ENCODE measurements at regions not wholly inside any gene's neighbourhood (a gene's known extent, or its start where the extent isn't known, plus 50 kb on each side); places are given as distances from the start of the nearest gene placed in this dataset.
A peak's percentile ranks its signal among the peaks of the same experiment; 100 is the strongest.

DNA sequence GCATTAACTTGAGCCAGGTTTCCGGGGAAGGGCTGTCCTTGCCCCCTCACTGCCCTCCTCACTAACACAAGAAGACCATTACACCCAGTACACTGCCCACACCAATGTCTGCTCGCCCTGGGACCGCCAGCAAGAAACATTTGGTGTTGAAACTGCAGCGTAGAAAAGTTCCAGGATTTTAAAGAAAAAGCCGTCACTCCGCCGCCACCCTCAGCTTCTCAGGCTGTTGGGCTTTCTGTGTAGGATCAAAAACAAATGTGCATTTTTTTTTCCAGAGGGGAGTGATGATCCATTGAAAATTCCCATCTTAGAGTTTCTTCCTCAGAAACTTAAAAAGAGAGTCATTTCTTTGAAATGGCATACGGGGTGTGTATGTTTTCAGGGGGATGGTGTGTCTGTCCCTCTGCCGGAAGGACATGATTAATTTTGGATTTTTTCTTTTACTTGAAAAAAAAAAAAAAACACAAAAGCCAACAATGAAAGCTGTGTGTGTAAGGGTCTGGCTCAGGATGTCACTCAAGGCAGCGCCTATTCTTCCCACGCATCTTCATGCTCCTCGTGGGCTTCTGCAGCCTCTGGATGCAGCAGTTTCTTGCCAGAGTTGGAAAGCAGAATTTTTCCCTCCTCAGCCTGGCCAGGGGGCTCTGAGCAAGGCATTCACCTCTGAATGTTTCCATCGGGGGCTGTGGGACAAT lies 184.9 kb downstream of the GLI2 start:
- DNase-seq (ENCODE audit: low read depth, low spot score) = no peak
- POLR2A ChIA-PET = interaction anchor here (0.9 kb wide), 1 partner anchor 95 kb away, joined by 3 read pairs; no protein-coding TSS in a partner anchor
- Histone ChIP-seq H3K4me3 (ENCODE audit: low read depth, low read length) (no peak overlapping the region), H3K27ac (ENCODE audit: low read depth, low read length) (peak overlapping the region; percentile 86), H3K27me3 (ENCODE audit: control insufficient read depth, insufficient read depth, low read length) (no peaks in the 10 kb centered on the region), H3K9me3 (ENCODE audit: control insufficient read depth, insufficient read depth, low read length) (no peaks in the 10 kb centered on the region)
- CTCF ChIA-PET = interaction anchor here (0.6 to 1.0 kb wide), 3 partner anchors 20 to 185 kb away, joined by 3 to 4 read pairs (median 4); partner anchors contain the start of gene GLI2
- TF ChIP-seq, protein P1, sequence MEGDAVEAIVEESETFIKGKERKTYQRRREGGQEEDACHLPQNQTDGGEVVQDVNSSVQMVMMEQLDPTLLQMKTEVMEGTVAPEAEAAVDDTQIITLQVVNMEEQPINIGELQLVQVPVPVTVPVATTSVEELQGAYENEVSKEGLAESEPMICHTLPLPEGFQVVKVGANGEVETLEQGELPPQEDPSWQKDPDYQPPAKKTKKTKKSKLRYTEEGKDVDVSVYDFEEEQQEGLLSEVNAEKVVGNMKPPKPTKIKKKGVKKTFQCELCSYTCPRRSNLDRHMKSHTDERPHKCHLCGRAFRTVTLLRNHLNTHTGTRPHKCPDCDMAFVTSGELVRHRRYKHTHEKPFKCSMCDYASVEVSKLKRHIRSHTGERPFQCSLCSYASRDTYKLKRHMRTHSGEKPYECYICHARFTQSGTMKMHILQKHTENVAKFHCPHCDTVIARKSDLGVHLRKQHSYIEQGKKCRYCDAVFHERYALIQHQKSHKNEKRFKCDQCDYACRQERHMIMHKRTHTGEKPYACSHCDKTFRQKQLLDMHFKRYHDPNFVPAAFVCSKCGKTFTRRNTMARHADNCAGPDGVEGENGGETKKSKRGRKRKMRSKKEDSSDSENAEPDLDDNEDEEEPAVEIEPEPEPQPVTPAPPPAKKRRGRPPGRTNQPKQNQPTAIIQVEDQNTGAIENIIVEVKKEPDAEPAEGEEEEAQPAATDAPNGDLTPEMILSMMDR (IDR thresholded peaks at IDR 0.05; ENCODE audit: low read depth, low read length) = no peak

- TF ChIP-seq, protein P1 (IDR thresholded peaks at IDR 0.05; ENCODE audit: low read depth, low read length) = no peak
- H3K9me3 ChIP-seq (ENCODE audit: control insufficient read depth, insufficient read depth, low read length) = no peaks in the 10 kb centered on the region
- DNase-seq (ENCODE audit: low read depth, low spot score) = no peak
- H3K4me3 ChIP-seq (ENCODE audit: low read depth, low read length) = no peak overlapping the region
- H3K27me3 ChIP-seq (ENCODE audit: control insufficient read depth, insufficient read depth, low read length) = no peaks in the 10 kb centered on the region
- no peak overlapping the region for H3K27ac ChIP-seq (ENCODE audit: low read depth, low read length)
- ChIA-PET POLR2A (no interaction called here), CTCF (interaction anchor here (0.6 to 1.0 kb wide), 2 partner anchors 54 to 185 kb away, joined by 3 read pairs; partner anchors contain the start of gene GLI2)
Observed at GRCh38 chr2:120921457-120921856, 185.8 kb downstream of the GLI2 start.

- Histone ChIP-seq H3K4me3 (ENCODE audit: low read depth, low read length) (no peak overlapping the region), H3K9me3 (ENCODE audit: control insufficient read depth, insufficient read depth, low read length) (no peaks in the 10 kb centered on the region; the same call in 1 of the 2 replicates), H3K27ac (ENCODE audit: low read depth, low read length) (no peak overlapping the region), H3K27me3 (ENCODE audit: control insufficient read depth, insufficient read depth, low read length) (no peaks in the 10 kb centered on the region)
- TF ChIP-seq, protein P1 (IDR thresholded peaks at IDR 0.05; ENCODE audit: low read depth, low read length) = no peak
- DNase-seq (ENCODE audit: low read depth, low spot score) = no peak
- CTCF ChIA-PET = no interaction called here
- POLR2A ChIA-PET = no interaction called here
Observed at GRCh38 chr2:120922571-120923332, 187.1 kb downstream of the GLI2 start.

DNA sequence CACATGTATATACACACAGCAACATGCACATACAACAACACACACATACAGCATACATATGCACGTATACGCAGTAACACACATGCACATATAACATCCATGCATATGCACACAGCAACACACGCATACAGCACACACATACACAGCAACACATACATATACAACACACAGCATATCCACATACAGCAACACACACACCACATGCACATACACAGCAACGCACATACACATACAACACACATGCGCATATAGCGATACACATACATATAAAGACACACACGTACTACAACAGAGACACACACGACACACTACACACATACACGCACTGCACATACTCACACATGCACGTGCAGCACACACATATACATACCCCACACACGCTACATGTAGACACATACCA lies 187.8 kb downstream of the GLI2 start:
- CTCF ChIA-PET = no interaction called here
- Histone ChIP-seq H3K27me3 (ENCODE audit: control insufficient read depth, insufficient read depth, low read length) (no peaks in the 10 kb centered on the region), H3K4me3 (ENCODE audit: low read depth, low read length) (no peak overlapping the region), H3K9me3 (ENCODE audit: control insufficient read depth, insufficient read depth, low read length) (no peaks in the 10 kb centered on the region; the same call in 1 of the 2 replicates), H3K27ac (ENCODE audit: low read depth, low read length) (no peak overlapping the region)
- no peak for DNase-seq (ENCODE audit: low read depth, low spot score)
- POLR2A ChIA-PET = no interaction called here
- TF ChIP-seq, protein P1 (IDR thresholded peaks at IDR 0.05; ENCODE audit: low read depth, low read length) = no peak

DNA sequence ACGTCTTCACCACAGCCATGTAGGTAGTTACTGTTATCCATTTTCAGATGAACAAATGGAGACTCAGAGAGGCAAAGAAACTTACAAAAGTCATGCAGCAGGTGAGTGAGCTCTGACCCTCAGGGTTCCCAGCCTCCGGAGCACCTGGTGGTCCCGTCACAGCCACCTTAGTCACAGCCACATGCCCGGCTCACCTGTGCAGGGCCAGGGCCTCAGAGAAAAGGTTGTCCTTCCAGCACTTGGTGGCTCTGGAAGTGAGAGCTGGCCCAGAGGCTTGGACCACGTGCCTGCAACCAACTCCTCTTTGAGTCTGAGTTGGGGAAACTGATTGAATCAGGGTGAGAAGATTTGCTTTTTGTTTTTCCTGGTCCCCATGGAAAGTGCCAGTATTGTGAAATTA lies 189.3 kb downstream of the GLI2 start:
- Histone ChIP-seq H3K27me3 (ENCODE audit: control insufficient read depth, insufficient read depth, low read length) (no peaks in the 10 kb centered on the region), H3K27ac (ENCODE audit: low read depth, low read length) (no peak overlapping the region), H3K9me3 (ENCODE audit: control insufficient read depth, insufficient read depth, low read length) (no peaks in the 10 kb centered on the region; the same call in 1 of the 2 replicates), H3K4me3 (ENCODE audit: low read depth, low read length) (no peak overlapping the region)
- no peak for DNase-seq (ENCODE audit: low read depth, low spot score)
- CTCF ChIA-PET = no interaction called here
- POLR2A ChIA-PET = no interaction called here
- TF ChIP-seq, protein P1 (IDR thresholded peaks at IDR 0.05; ENCODE audit: low read depth, low read length) = no peak

All from AG04450 (cell line).